ENCODE measurements at regions not wholly inside any gene's neighbourhood (a gene's known extent, or its start where the extent isn't known, plus 50 kb on each side); places are given as distances from the start of the nearest gene placed in this dataset.

- TF ChIP-seq CTCF (IDR thresholded peaks at IDR 0.05; ENCODE audit: poor library complexity, severe bottlenecking) (no peak), EP300 (conservative IDR thresholded peaks at IDR 0.05; ENCODE audit: poor library complexity, severe bottlenecking) (peak; percentile 79), POLR2AphosphoS5 (IDR thresholded peaks at IDR 0.05) (peak; percentile 21), EZH2 (IDR thresholded peaks at IDR 0.05; ENCODE audit: borderline replicate concordance, insufficient read depth, low read length, poor library complexity, severe bottlenecking) (no peak), RAD21 (conservative IDR thresholded peaks at IDR 0.05) (peak; percentile 38), TAF1 (IDR thresholded peaks at IDR 0.05; ENCODE audit: low read depth) (no peak)
Measured at GRCh38 chr5:162382839-162383238, 315.3 kb downstream of the GABRG2 start.

All from neural cell (in vitro differentiated cells).